Panc1 (cell line): ENCODE measurements at regions not wholly inside any gene's neighbourhood (a gene's known extent, or its start where the extent isn't known, plus 50 kb on each side); places are given as distances from the start of the nearest gene placed in this dataset.

Experiments
- POLR2AphosphoS5 ChIP-seq: IDR thresholded peaks from 2 replicates; pipeline ENCODE4 v1.6.1; 2012; ENCODE audit warnings: mild to moderate bottlenecking, low read depth, low read length, moderate library complexity
- TF ChIP-seq, protein P1 (sequence below): fragments of 450-650 bp; IDR thresholded peaks from 2 replicates; pipeline ENCODE4 v1.5.1; 2017; ENCODE audit warnings: mild to moderate bottlenecking
- TF ChIP-seq, protein P2 (sequence below), 2 experiments: IDR thresholded peaks; 2 replicates each; pipeline ENCODE4 v1.6.1; 2011 to 2012; ENCODE audit warnings: low read depth in 2 of 2, control low read depth in 1 of 2, low read length in 1 of 2, mild to moderate bottlenecking in 1 of 2, moderate library complexity in 1 of 2; ENCODE audit not compliant: insufficient read depth in 1 of 2

DNA sequence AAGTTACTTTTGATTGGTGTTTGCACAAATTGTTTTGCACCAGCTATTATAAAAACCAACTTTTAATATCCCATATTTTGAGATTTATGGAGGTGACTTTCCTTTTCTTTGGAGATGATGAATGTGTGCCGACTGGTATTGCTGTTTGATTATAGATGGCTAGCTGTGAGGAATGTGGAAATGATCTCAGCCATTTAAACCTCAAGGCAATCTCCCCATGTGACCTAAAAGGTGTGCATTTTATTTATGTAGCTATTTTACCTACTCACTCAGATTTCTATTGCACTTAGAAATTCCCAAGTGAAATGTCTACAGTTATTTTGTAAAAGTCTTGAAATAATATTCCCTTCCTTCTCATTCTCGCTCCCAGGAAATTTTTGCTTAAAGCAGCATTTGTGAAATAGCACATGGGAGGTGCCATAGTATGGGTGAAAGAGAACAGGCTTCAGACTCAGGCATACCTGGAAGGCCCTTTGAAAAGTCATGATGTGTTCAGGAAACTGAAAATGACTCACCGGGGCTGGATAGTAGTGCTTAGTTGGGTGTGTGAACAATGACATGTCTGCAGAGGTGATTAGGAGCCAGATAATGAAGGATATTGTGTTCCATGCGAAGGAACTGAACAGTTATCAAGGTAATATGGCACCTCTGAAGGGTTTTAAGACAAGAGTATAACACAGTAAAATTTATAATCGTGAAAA lies 247.6 kb downstream of the CBLL2 start:
- TF ChIP-seq, protein P1, sequence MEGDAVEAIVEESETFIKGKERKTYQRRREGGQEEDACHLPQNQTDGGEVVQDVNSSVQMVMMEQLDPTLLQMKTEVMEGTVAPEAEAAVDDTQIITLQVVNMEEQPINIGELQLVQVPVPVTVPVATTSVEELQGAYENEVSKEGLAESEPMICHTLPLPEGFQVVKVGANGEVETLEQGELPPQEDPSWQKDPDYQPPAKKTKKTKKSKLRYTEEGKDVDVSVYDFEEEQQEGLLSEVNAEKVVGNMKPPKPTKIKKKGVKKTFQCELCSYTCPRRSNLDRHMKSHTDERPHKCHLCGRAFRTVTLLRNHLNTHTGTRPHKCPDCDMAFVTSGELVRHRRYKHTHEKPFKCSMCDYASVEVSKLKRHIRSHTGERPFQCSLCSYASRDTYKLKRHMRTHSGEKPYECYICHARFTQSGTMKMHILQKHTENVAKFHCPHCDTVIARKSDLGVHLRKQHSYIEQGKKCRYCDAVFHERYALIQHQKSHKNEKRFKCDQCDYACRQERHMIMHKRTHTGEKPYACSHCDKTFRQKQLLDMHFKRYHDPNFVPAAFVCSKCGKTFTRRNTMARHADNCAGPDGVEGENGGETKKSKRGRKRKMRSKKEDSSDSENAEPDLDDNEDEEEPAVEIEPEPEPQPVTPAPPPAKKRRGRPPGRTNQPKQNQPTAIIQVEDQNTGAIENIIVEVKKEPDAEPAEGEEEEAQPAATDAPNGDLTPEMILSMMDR, result no peak
- TF ChIP-seq, protein P2, sequence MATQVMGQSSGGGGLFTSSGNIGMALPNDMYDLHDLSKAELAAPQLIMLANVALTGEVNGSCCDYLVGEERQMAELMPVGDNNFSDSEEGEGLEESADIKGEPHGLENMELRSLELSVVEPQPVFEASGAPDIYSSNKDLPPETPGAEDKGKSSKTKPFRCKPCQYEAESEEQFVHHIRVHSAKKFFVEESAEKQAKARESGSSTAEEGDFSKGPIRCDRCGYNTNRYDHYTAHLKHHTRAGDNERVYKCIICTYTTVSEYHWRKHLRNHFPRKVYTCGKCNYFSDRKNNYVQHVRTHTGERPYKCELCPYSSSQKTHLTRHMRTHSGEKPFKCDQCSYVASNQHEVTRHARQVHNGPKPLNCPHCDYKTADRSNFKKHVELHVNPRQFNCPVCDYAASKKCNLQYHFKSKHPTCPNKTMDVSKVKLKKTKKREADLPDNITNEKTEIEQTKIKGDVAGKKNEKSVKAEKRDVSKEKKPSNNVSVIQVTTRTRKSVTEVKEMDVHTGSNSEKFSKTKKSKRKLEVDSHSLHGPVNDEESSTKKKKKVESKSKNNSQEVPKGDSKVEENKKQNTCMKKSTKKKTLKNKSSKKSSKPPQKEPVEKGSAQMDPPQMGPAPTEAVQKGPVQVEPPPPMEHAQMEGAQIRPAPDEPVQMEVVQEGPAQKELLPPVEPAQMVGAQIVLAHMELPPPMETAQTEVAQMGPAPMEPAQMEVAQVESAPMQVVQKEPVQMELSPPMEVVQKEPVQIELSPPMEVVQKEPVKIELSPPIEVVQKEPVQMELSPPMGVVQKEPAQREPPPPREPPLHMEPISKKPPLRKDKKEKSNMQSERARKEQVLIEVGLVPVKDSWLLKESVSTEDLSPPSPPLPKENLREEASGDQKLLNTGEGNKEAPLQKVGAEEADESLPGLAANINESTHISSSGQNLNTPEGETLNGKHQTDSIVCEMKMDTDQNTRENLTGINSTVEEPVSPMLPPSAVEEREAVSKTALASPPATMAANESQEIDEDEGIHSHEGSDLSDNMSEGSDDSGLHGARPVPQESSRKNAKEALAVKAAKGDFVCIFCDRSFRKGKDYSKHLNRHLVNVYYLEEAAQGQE (IDR thresholded peaks at IDR 0.05; ENCODE audit: insufficient read depth in 1 of 2, low read depth in 2 of 2, low read length in 1 of 2), result no peak
- no peak for TF ChIP-seq POLR2AphosphoS5
